Vagina (tissue), 2 donors: ENCODE measurements at regions not wholly inside any gene's neighbourhood (a gene's known extent, or its start where the extent isn't known, plus 50 kb on each side); places are given as distances from the start of the nearest gene placed in this dataset.

Source experiments
- CTCF ChIP-seq, 3 experiments: fragments of 450-650 bp in 2 of 3; fragments of 200-600 bp in 1 of 3; sonication (generic) in 1 of 3; IDR thresholded peaks; one replicate each; pipeline ENCODE4 v1.5.1; 2017 to 2019; ENCODE audit warnings: antibody characterized with exemption in 3 of 3, mild to moderate bottlenecking in 2 of 3, moderate library complexity in 2 of 3
- POLR2AphosphoS5 ChIP-seq, 2 donors: sonication (generic); formaldehyde crosslinking; IDR thresholded peaks; one replicate each; pipeline ENCODE4 v1.9.0; 2017; ENCODE audit warnings: antibody characterized with exemption in 2 of 2, mild to moderate bottlenecking in 2 of 2, low read depth in 1 of 2; ENCODE audit not compliant: insufficient read depth in 1 of 2

- TF ChIP-seq POLR2AphosphoS5 (IDR thresholded peaks at IDR 0.05; ENCODE audit: insufficient read depth in 1 of 2, low read depth in 1 of 2), result no peak
- TF ChIP-seq CTCF (IDR thresholded peaks at IDR 0.05), result no peak
Measured at GRCh38 chr5:107300721-107301327, 369.9 kb downstream of the EFNA5 start.
